Thymus (tissue), 11 donors: ENCODE measurements at regions not wholly inside any gene's neighbourhood (a gene's known extent, or its start where the extent isn't known, plus 50 kb on each side); places are given as distances from the start of the nearest gene placed in this dataset.

Experiments
- DNase-seq, 9 donors: peaks; one replicate each; pipeline ENCODE4 v3.0.0-alpha.2; 2013; ENCODE audit warnings: low spot score in 9 of 9, low read depth in 6 of 9, missing footprints in 1 of 9
- H3K27ac ChIP-seq, 2 donors: one replicate each; pipeline ENCODE4 v1.5.1; 2013; ENCODE audit warnings: control low read depth in 1 of 2, low read depth in 1 of 2, low read length in 1 of 2, mild to moderate bottlenecking in 1 of 2, moderate library complexity in 1 of 2
- H3K27me3 ChIP-seq, 2 donors: one replicate each; pipeline ENCODE4 v1.5.1; 2013; ENCODE audit warnings: low read length in 1 of 2; ENCODE audit not compliant: control insufficient read depth in 2 of 2, insufficient read depth in 1 of 2
- H3K36me3 ChIP-seq, 2 donors: one replicate each; pipeline ENCODE4 v1.5.1; 2013; ENCODE audit warnings: low read length in 1 of 2, mild to moderate bottlenecking in 1 of 2, moderate library complexity in 1 of 2; ENCODE audit not compliant: control insufficient read depth in 2 of 2, insufficient read depth in 2 of 2
- H3K4me1 ChIP-seq, 2 donors: one replicate each; pipeline ENCODE4 v1.5.1; 2013; ENCODE audit warnings: low read length in 2 of 2; ENCODE audit not compliant: control insufficient read depth in 2 of 2, insufficient read depth in 2 of 2
- H3K4me3 ChIP-seq, 2 donors: one replicate each; pipeline ENCODE4 v1.5.1; 2013; ENCODE audit warnings: low read length in 2 of 2, control low read depth in 1 of 2, mild to moderate bottlenecking in 1 of 2
- H3K9me3 ChIP-seq, 2 donors: one replicate each; pipeline ENCODE4 v1.5.1; 2013; ENCODE audit warnings: low read length in 1 of 2, mild to moderate bottlenecking in 1 of 2; ENCODE audit not compliant: control insufficient read depth in 2 of 2, insufficient read depth in 1 of 2
- WGBS: extraction: QIAGEN DNeasy Blood & Tissue Kit; methylation state at CpG from one replicate; pipeline ENCODE4 v1.1.7; 2013; 5-methylcytosine and 5-hydroxymethylcytosine counted together
- donor health status: healthy.

- Histone ChIP-seq H3K4me3 (no peak overlapping the region), H3K27me3 (no peaks in the 10 kb centered on the region), H3K27ac (no peak overlapping the region), H3K4me1 (no peaks in the 10 kb centered on the region), H3K36me3 (no peaks in the 10 kb centered on the region), H3K9me3 (no peaks in the 10 kb centered on the region)
- DNase-seq: no peak
Measured at GRCh38 chr13:68996668-68997025, 1111.0 kb upstream of the ATXN8OS start.

- Histone ChIP-seq H3K9me3 (no peaks in the 10 kb centered on the region), H3K4me3 (no peak overlapping the region), H3K4me1 (no peaks in the 10 kb centered on the region), H3K27me3 (no peaks in the 10 kb centered on the region), H3K36me3 (no peaks in the 10 kb centered on the region), H3K27ac (no peak overlapping the region)
- WGBS: 74% methylated on average over 3 of the region's 3 CpGs
- no peak for DNase-seq
Measured at GRCh38 chr13:68995972-68996667, 1111.5 kb upstream of the ATXN8OS start.

- Histone ChIP-seq H3K4me3 (no peak overlapping the region), H3K36me3 (no peaks in the 10 kb centered on the region), H3K4me1 (no peaks in the 10 kb centered on the region), H3K27ac (no peak overlapping the region), H3K9me3 (no peaks in the 10 kb centered on the region), H3K27me3 (no peaks in the 10 kb centered on the region)
- 96% methylated on average over 3 of the region's 3 CpGs for WGBS
- DNase-seq: no peak
Measured at GRCh38 chr13:68993154-68993553, 1114.5 kb upstream of the ATXN8OS start.

- H3K27ac ChIP-seq: no peak overlapping the region
- H3K4me1 ChIP-seq: no peaks in the 10 kb centered on the region
- DNase-seq: no peak
- no peak overlapping the region for H3K4me3 ChIP-seq
- no peaks in the 10 kb centered on the region for H3K36me3 ChIP-seq
- peaks cover 0 to 12% of the 10 kb centered on the region in 2 donors for H3K9me3 ChIP-seq
- 92% methylated on average over 11 of the region's 11 CpGs for WGBS
- H3K27me3 ChIP-seq: no peaks in the 10 kb centered on the region
Measured at GRCh38 chr13:68988176-68988575, 1119.5 kb upstream of the ATXN8OS start.

GRCh38 chr13:68987585-68987984, 1120.0 kb upstream of the ATXN8OS start:
- Histone ChIP-seq H3K4me3 (no peak overlapping the region), H3K27me3 (no peaks in the 10 kb centered on the region), H3K4me1 (no peaks in the 10 kb centered on the region), H3K9me3 (peaks cover 2 to 16% of the 10 kb centered on the region in 2 donors), H3K27ac (no peak overlapping the region), H3K36me3 (no peaks in the 10 kb centered on the region)
- no peak for DNase-seq
- 96% methylated on average over 13 of the region's 13 CpGs for WGBS

GRCh38 chr13:68984688-68985319, 1122.8 kb upstream of the ATXN8OS start:
- H3K9me3 ChIP-seq: peaks cover 2 to 16% of the 10 kb centered on the region in 2 donors
- 95% methylated on average over 37 of the region's 37 CpGs for WGBS
- H3K4me1 ChIP-seq: no peaks in the 10 kb centered on the region
- no peaks in the 10 kb centered on the region for H3K36me3 ChIP-seq
- H3K27ac ChIP-seq: no peak overlapping the region
- H3K4me3 ChIP-seq: no peak overlapping the region
- DNase-seq: no peak
- no peaks in the 10 kb centered on the region for H3K27me3 ChIP-seq

- Histone ChIP-seq H3K4me3 (no peak overlapping the region), H3K9me3 (peaks cover 2 to 16% of the 10 kb centered on the region in 2 donors), H3K4me1 (no peaks in the 10 kb centered on the region), H3K27me3 (no peaks in the 10 kb centered on the region), H3K27ac (no peak overlapping the region), H3K36me3 (no peaks in the 10 kb centered on the region)
- DNase-seq: no peak
- 87% methylated on average over 12 of the region's 12 CpGs for WGBS
Measured at GRCh38 chr13:68982961-68983619, 1124.5 kb upstream of the ATXN8OS start.

- H3K4me1 ChIP-seq: no peaks in the 10 kb centered on the region
- DNase-seq: no peak
- H3K4me3 ChIP-seq: no peak overlapping the region
- H3K36me3 ChIP-seq: no peaks in the 10 kb centered on the region
- H3K27me3 ChIP-seq: no peaks in the 10 kb centered on the region
- WGBS: 91% methylated on average over 2 of the region's 2 CpGs
- H3K9me3 ChIP-seq: no peaks in the 10 kb centered on the region
- no peak overlapping the region for H3K27ac ChIP-seq
Measured at GRCh38 chr13:68976287-68976686, 1131.3 kb upstream of the ATXN8OS start.

- no peak for DNase-seq
- H3K9me3 ChIP-seq: no peaks in the 10 kb centered on the region
- H3K27ac ChIP-seq: no peak overlapping the region
- H3K27me3 ChIP-seq: no peaks in the 10 kb centered on the region
- no peaks in the 10 kb centered on the region for H3K36me3 ChIP-seq
- H3K4me1 ChIP-seq: no peaks in the 10 kb centered on the region
- H3K4me3 ChIP-seq: no peak overlapping the region
Measured at GRCh38 chr13:68970532-68970931, 1137.1 kb upstream of the ATXN8OS start.
